ENCODE measurements at regions not wholly inside any gene's neighbourhood (a gene's known extent, or its start where the extent isn't known, plus 50 kb on each side); places are given as distances from the start of the nearest gene placed in this dataset.

- BruUV-seq (replicated peaks): no TSS peak
Observed at GRCh38 chr6:134819863-134820800, 129.8 kb downstream of the ALDH8A1 start.

More at GRCh38 chr6:134819863-134820800, 129.8 kb downstream of the ALDH8A1 start:
- no peak overlapping the region for H2AFZ ChIP-seq (ENCODE audit: low read depth, low read length)
- no peak for FAIRE-seq
- no peaks in the 10 kb centered on the region for H3K27me3 ChIP-seq (ENCODE audit: control insufficient read depth in 2 of 2, insufficient read depth in 2 of 2, low read length in 2 of 2)
- no peaks in the 10 kb centered on the region for H4K20me1 ChIP-seq (replicated peaks; ENCODE audit: control insufficient read depth, extremely low read depth, insufficient read depth, low read length)
- no peaks in the 10 kb centered on the region for H3K4me1 ChIP-seq (ENCODE audit: control insufficient read depth, extremely low read depth, insufficient read depth, low read length)
- no peaks in the 10 kb centered on the region for H3K79me2 ChIP-seq (ENCODE audit: control insufficient read depth, insufficient read depth, low read length)
- TF ChIP-seq POLR2AphosphoS5 (IDR thresholded peaks at IDR 0.05; ENCODE audit: insufficient read depth, low read depth, low read length) (no peak), FOS (IDR thresholded peaks at IDR 0.05; ENCODE audit: borderline replicate concordance, insufficient read depth, low read length) (no peak), CTCF (IDR thresholded peaks at IDR 0.05; ENCODE audit: extremely low read depth in 1 of 2, insufficient read depth in 1 of 2, low read depth in 1 of 2, low read length in 2 of 2) (no peak), POLR2A (IDR thresholded peaks at IDR 0.05; ENCODE audit: low read depth, low read length) (no peak), MYC (IDR thresholded peaks at IDR 0.05; ENCODE audit: low read depth, low read length) (no peak), GATA2 (IDR thresholded peaks at IDR 0.05; ENCODE audit: insufficient read depth, insufficient read length, low read depth, low read length) (no peak)
- no peak overlapping the region for H3K9ac ChIP-seq (replicated peaks; ENCODE audit: extremely low read depth, insufficient read depth, low read length)
- no peak overlapping the region for H3K27ac ChIP-seq (ENCODE audit: insufficient read depth, low read depth, low read length)
- no peaks in the 10 kb centered on the region for H3K36me3 ChIP-seq (ENCODE audit: control insufficient read depth in 2 of 2, extremely low read depth in 1 of 2, insufficient read depth in 2 of 2, low read length in 2 of 2)
- H3K9me1 ChIP-seq (replicated peaks; ENCODE audit: control insufficient read depth, extremely low read depth, insufficient read depth, low read length): no peaks in the 10 kb centered on the region
- H3K4me2 ChIP-seq (ENCODE audit: insufficient read depth, low read length): no peak overlapping the region
- POLR2A ChIA-PET: interaction anchor here (1.6 kb wide), 1 partner anchor 646 kb away, joined by 4 read pairs; no protein-coding TSS in a partner anchor
- no peak overlapping the region for H3K4me3 ChIP-seq (replicated peaks in 1 of 3; ENCODE audit: insufficient read depth in 1 of 3, low read depth in 1 of 3, low read length in 3 of 3)
- CTCF ChIA-PET: interaction anchor here (1.0 to 6.3 kb wide), 6 partner anchors 121 to 696 kb away, joined by 3 to 72 read pairs (median 4); no protein-coding TSS in a partner anchor
- H3K9me3 ChIP-seq (replicated peaks; ENCODE audit: control insufficient read depth, insufficient read depth, low read length): no peaks in the 10 kb centered on the region
- DNase-seq (ENCODE audit: low read depth, low spot score): no peak
- dilution Hi-C loops (cut with MboI; ENCODE audit: extremely low pct_ligation_motif_present, low sequenced_read_pairs) (no loop called here), intact Hi-C loops (cut with micrococcal nuclease) (loop anchor here (5.0 to 10.0 kb wide), 2 partner anchors 163 to 265 kb away; no protein-coding TSS in a partner anchor)

All from endothelial cell of umbilical vein (primary cell).